GM18517 (cell line): ENCODE measurements at regions not wholly inside any gene's neighbourhood (a gene's known extent, or its start where the extent isn't known, plus 50 kb on each side); places are given as distances from the start of the nearest gene placed in this dataset.
"Not testable (repeated sequence)": the region's sequence is repeated elsewhere in the genome, so short reads cannot be mapped to it uniquely, and the experiment has no call there.

Experiments used
- ATAC-seq: cut with Tn5 transposase; IDR thresholded peaks from one replicate; pipeline ENCODE4 v1.9.1; 2021; ENCODE audit warnings: mild to moderate bottlenecking, moderate library complexity; ENCODE audit not compliant: unreplicated experiment

DNA sequence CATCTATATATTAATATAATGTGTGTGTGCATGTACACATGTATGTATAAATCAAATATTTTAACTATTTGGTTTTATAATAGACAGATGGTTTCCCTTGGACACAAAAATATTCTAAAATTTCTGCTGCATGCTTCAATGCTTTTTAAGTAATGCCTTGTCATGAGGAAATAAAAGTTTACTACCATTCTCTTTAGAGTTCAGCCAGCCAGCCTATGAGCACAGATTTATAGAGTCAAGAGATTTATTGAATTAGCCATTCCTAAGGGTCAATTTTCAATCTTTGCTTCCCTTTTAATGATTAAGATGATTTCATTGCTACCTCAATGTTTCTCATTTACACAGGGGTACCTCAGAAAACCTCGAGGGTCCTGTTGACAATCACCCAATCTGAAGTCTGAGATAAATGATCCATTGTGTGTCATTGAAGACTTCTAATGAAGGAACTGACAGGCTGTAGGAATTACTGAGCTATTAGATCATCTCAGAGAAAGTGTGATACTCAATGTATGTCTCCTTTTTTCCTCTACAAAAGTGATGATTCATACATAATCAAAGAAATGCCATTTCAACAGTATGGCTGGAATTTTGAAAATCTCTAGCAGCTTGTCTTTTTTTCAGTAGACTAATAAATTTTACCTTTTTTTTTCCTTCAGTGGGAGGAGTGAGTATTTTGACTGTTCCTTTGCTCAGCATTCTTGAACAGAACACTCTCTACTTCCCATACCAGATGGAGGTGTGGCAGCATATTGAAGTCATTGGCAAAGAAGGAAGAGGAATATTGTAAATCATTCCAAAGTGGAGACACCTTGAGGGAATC lies 222.6 kb upstream of the PCDH18 start:
- ATAC-seq, result no peak

GRCh38 chr4:137749466-137749865 lies 217.2 kb upstream of the PCDH18 start:
- no peak for ATAC-seq

DNA sequence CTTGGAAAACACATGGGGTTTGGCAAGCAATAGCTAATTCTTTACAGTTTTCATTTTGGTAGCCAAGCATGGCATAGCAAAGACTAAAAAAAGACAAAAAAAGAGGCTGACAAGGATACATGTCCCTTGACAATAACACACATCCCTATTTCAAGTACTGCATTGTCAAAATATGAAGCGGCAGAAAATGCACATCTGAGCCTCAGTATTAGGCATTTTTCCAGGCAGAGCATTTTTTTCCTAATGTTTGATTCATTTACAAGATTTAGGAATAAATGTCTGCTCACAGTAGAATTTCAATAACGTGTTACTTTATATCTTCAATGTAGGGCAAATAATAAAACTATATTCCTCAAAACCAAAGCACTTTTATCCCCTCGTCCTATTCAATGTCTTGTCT lies 216.3 kb upstream of the PCDH18 start:
- ATAC-seq, result no peak

- no peak for ATAC-seq
These were observed 207.8 kb upstream of the PCDH18 start for GRCh38 chr4:137740141-137740540.

- no peak for ATAC-seq
These were observed 207.1 kb upstream of the PCDH18 start for GRCh38 chr4:137739391-137739790.

- ATAC-seq, result no peak
These were observed 206.2 kb upstream of the PCDH18 start for GRCh38 chr4:137738375-137738990.

GRCh38 chr4:137735561-137736104 lies 203.3 kb upstream of the PCDH18 start:
- ATAC-seq, result no peak

GRCh38 chr4:137733174-137734141 lies 201.2 kb upstream of the PCDH18 start:
- not testable (repeated sequence) for ATAC-seq

DNA sequence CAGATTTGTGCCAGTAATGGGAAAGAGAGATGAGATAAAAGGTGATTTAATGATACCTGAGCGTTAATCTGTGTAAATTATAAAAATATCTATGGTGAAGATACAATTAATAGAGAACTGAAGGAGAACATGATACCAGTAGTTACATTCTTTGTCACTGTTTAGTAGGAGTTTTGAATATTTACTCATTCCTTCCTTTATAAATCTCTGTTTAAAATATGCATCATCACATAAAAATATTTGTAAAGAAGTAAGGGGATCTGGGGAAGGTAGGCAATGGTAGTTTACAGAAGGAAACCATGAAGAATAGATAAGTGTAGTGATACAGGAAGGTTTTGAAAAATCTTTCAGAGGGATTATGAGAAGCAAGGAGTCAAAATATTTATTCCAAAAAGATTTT lies 190.6 kb upstream of the PCDH18 start:
- no peak for ATAC-seq

GRCh38 chr4:137711502-137711901 lies 179.2 kb upstream of the PCDH18 start:
- ATAC-seq, result no peak

- no peak for ATAC-seq
These were observed 175.3 kb upstream of the PCDH18 start for GRCh38 chr4:137707626-137708025.

- ATAC-seq, result no peak
These were observed 174.9 kb upstream of the PCDH18 start for GRCh38 chr4:137707102-137707620.

DNA sequence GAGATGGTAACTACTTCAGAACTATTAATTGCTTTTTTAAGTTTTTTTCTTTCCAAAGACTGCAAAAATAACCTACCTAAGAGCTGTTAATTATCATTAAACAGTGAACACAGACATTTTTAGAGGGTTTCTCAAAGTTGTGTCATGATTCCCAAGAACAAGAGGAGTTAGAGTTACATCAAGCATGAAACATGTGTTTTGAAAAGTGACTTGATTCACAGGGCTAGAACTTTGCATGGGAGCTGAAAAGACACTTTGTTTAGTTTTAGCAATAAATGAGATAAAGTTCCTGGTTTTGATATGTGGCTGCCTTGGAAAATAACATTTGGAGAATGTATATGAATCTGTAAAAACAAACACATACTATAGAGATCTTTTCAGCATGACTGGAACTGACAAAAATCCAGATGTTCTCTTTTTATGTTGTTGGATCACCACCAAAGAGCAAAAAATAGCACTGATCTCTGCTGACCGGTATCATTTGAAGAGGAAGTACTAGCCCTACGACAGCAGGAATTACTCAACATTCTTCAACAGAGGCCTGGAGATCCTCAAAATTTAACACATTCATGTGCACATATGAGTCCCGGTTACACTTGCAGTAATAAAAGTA lies 173.0 kb upstream of the PCDH18 start:
- no peak for ATAC-seq

- no peak for ATAC-seq
These were observed 170.9 kb upstream of the PCDH18 start for GRCh38 chr4:137703195-137703594.

DNA sequence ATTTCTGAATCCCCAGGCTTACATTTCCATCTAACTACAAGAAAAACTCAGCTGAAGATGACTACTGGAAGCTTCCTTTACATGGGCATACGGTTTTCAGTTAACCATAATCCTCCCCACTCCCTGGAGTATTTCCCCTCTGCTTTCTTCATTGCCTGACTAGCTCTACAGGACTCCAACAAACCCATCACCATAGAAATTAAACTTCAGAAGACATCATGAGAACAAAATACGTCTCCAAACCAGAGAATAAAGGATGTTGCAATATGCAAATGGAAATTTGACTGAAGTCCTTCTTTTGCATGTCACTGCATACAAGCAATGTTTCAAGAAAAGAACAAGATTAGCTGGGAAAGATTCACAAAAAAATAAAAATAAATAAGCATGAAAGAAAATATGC lies 170.2 kb upstream of the PCDH18 start:
- no peak for ATAC-seq

GRCh38 chr4:137701401-137701800 lies 169.1 kb upstream of the PCDH18 start:
- ATAC-seq, result no peak

- no peak for ATAC-seq
These were observed 168.5 kb upstream of the PCDH18 start for GRCh38 chr4:137700751-137701150.

- ATAC-seq, result no peak
These were observed 167.8 kb upstream of the PCDH18 start for GRCh38 chr4:137700072-137700471.

DNA sequence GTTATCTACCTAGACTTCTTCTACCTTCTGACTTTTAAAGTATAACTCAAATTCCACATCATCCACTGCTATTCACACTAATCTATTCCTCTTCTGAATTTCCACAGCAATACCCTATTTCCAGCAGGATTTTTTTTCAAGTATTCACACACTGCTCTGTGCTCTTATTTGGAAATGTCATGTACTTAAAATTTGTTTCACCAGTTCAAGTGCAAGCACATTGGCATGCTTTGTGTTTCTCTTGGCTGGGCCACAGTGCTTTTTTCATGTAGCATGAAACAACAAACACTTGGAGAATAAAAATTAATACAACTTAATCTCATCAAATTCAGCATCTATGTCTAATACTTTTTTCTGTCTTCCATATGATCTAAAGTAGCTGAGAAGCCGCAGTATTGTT lies 161.8 kb upstream of the PCDH18 start:
- no peak for ATAC-seq

DNA sequence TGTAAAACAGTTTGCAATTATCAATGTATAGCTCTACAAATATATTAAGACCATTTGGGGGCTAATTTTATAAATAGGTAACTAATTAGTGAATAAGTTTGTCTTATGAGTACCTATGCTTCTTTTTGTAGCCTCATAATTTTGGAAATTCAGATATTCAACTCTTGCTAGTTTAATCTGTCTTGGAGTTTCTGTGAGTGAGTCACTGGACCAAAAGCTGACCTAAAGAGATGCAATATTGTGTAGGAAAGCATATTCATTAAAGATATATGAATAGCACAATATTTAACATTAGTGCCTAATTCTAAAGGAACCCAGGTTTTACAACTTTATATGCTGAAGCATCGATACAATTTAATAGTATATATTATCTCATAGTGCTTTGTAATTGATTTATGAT lies 161.3 kb upstream of the PCDH18 start:
- no peak for ATAC-seq
